ENCODE measurements at regions not wholly inside any gene's neighbourhood (a gene's known extent, or its start where the extent isn't known, plus 50 kb on each side); places are given as distances from the start of the nearest gene placed in this dataset.

- no peak overlapping the region for H3K4me2 ChIP-seq (ENCODE audit: low read length)
- no peak overlapping the region for H3K4me3 ChIP-seq (ENCODE audit: low read depth, low read length, poor library complexity, severe bottlenecking)
- no peaks in the 10 kb centered on the region for H3F3A ChIP-seq (ENCODE audit: insufficient read depth, low read length)
- no peaks in the 10 kb centered on the region for H3K27me3 ChIP-seq (ENCODE audit: insufficient read depth, low read length)
- H3K9me2 ChIP-seq (ENCODE audit: low read depth, low read length) = no peaks in the 10 kb centered on the region
- H2AFZ ChIP-seq (ENCODE audit: low read length) = no peak overlapping the region
- no peaks in the 10 kb centered on the region for H3K79me2 ChIP-seq (ENCODE audit: insufficient read depth, low read length)
- TF ChIP-seq EZH2 (IDR thresholded peaks at IDR 0.05; ENCODE audit: borderline replicate concordance, low read length) (no peak), CTCF (IDR thresholded peaks at IDR 0.05; ENCODE audit: low read length) (no peak)
- H3K36me3 ChIP-seq (ENCODE audit: insufficient read depth, low read length) = no peaks in the 10 kb centered on the region
- no peak overlapping the region for H3K27ac ChIP-seq (ENCODE audit: low read depth, low read length, poor library complexity, severe bottlenecking)
- no peak overlapping the region for H3K9ac ChIP-seq (ENCODE audit: low read length)
- no peaks in the 10 kb centered on the region for H3K4me1 ChIP-seq (ENCODE audit: insufficient read depth, low read length, severe bottlenecking)
- no peaks in the 10 kb centered on the region for H4K20me1 ChIP-seq (ENCODE audit: insufficient read depth, low read length)
- no peaks in the 10 kb centered on the region for H3K9me3 ChIP-seq (ENCODE audit: low read length)
Observed at GRCh38 chr1:219703368-219703639, 90.4 kb upstream of the ZC3H11B start.

GRCh38 chr1:219701476-219701875 is 88.6 kb upstream of the ZC3H11B start:
- no peaks in the 10 kb centered on the region for H3K36me3 ChIP-seq (ENCODE audit: insufficient read depth, low read length)
- no peak overlapping the region for H3K4me2 ChIP-seq (ENCODE audit: low read length)
- H3K4me3 ChIP-seq (ENCODE audit: low read depth, low read length, poor library complexity, severe bottlenecking) = no peak overlapping the region
- H3K9me2 ChIP-seq (ENCODE audit: low read depth, low read length) = no peaks in the 10 kb centered on the region
- H3K27me3 ChIP-seq (ENCODE audit: insufficient read depth, low read length) = no peaks in the 10 kb centered on the region
- H3K9me3 ChIP-seq (ENCODE audit: low read length) = no peaks in the 10 kb centered on the region
- no peaks in the 10 kb centered on the region for H3K4me1 ChIP-seq (ENCODE audit: insufficient read depth, low read length, severe bottlenecking)
- no peak overlapping the region for H2AFZ ChIP-seq (ENCODE audit: low read length)
- no peaks in the 10 kb centered on the region for H4K20me1 ChIP-seq (ENCODE audit: insufficient read depth, low read length)
- no peak overlapping the region for H3K27ac ChIP-seq (ENCODE audit: low read depth, low read length, poor library complexity, severe bottlenecking)
- no peaks in the 10 kb centered on the region for H3F3A ChIP-seq (ENCODE audit: insufficient read depth, low read length)
- no peak for TF ChIP-seq EZH2 (IDR thresholded peaks at IDR 0.05; ENCODE audit: borderline replicate concordance, low read length)
- no peak for TF ChIP-seq CTCF (IDR thresholded peaks at IDR 0.05; ENCODE audit: low read length)
- H3K9ac ChIP-seq (ENCODE audit: low read length) = no peak overlapping the region
- H3K79me2 ChIP-seq (ENCODE audit: insufficient read depth, low read length) = no peaks in the 10 kb centered on the region

- H4K20me1 ChIP-seq (ENCODE audit: insufficient read depth, low read length) = no peaks in the 10 kb centered on the region
- no peak overlapping the region for H2AFZ ChIP-seq (ENCODE audit: low read length)
- H3K9me2 ChIP-seq (ENCODE audit: low read depth, low read length) = no peaks in the 10 kb centered on the region
- H3K4me1 ChIP-seq (ENCODE audit: insufficient read depth, low read length, severe bottlenecking) = no peaks in the 10 kb centered on the region
- no peaks in the 10 kb centered on the region for H3K36me3 ChIP-seq (ENCODE audit: insufficient read depth, low read length)
- no peak overlapping the region for H3K9ac ChIP-seq (ENCODE audit: low read length)
- H3K9me3 ChIP-seq (ENCODE audit: low read length) = no peaks in the 10 kb centered on the region
- no peak overlapping the region for H3K27ac ChIP-seq (ENCODE audit: low read depth, low read length, poor library complexity, severe bottlenecking)
- TF ChIP-seq EZH2 (IDR thresholded peaks at IDR 0.05; ENCODE audit: borderline replicate concordance, low read length) = no peak
- TF ChIP-seq CTCF (IDR thresholded peaks at IDR 0.05; ENCODE audit: low read length) = no peak
- H3K79me2 ChIP-seq (ENCODE audit: insufficient read depth, low read length) = no peaks in the 10 kb centered on the region
- no peaks in the 10 kb centered on the region for H3F3A ChIP-seq (ENCODE audit: insufficient read depth, low read length)
- no peaks in the 10 kb centered on the region for H3K27me3 ChIP-seq (ENCODE audit: insufficient read depth, low read length)
- no peak overlapping the region for H3K4me2 ChIP-seq (ENCODE audit: low read length)
- no peak overlapping the region for H3K4me3 ChIP-seq (ENCODE audit: low read depth, low read length, poor library complexity, severe bottlenecking)
Observed at GRCh38 chr1:219699870-219700269, 87.0 kb upstream of the ZC3H11B start.

Measured in OCI-LY1 (cell line).